ENCODE measurements at regions not wholly inside any gene's neighbourhood (a gene's known extent, or its start where the extent isn't known, plus 50 kb on each side); places are given as distances from the start of the nearest gene placed in this dataset.

- POLR2A ChIA-PET: no interaction called here
- no peak for TF ChIP-seq ZNF384 (IDR thresholded peaks at IDR 0.05)
- TF ChIP-seq FOXK2 (IDR thresholded peaks at IDR 0.05): no peak
- TF ChIP-seq NFRKB (IDR thresholded peaks at IDR 0.05): no peak
- TF ChIP-seq HDGF (IDR thresholded peaks at IDR 0.05; ENCODE audit: borderline replicate concordance): no peak
- no peak for TF ChIP-seq L3MBTL2 (conservative IDR thresholded peaks at IDR 0.05)
- no peak for TF ChIP-seq FOXM1 (IDR thresholded peaks at IDR 0.05; ENCODE audit: borderline replicate concordance)
- TF ChIP-seq SP1 (IDR thresholded peaks at IDR 0.05): no peak
- no peak for TF ChIP-seq ARNT (IDR thresholded peaks at IDR 0.05)
- no peak for TF ChIP-seq PKNOX1 (IDR thresholded peaks at IDR 0.05)
- no peak for TF ChIP-seq ELF4 (IDR thresholded peaks at IDR 0.05)
- TF ChIP-seq SUZ12 (IDR thresholded peaks at IDR 0.05): no peak
- TF ChIP-seq LEF1 (IDR thresholded peaks at IDR 0.05; ENCODE audit: borderline replicate concordance): no peak
- TF ChIP-seq CTBP1 (IDR thresholded peaks at IDR 0.05; ENCODE audit: borderline replicate concordance): no peak
- CTCF ChIA-PET: no interaction called here
- DNase-seq (ENCODE audit: extremely low spot score): no peak
Measured at GRCh38 chr5:105794578-105794977, 1876.2 kb downstream of the EFNA5 start.

GRCh38 chr5:105789246-105789645, 1881.5 kb downstream of the EFNA5 start:
- TF ChIP-seq FOXA1 (IDR thresholded peaks at IDR 0.05): no peak
- no peak for TF ChIP-seq ELF4 (IDR thresholded peaks at IDR 0.05)
- no peak for TF ChIP-seq SUZ12 (IDR thresholded peaks at IDR 0.05)
- no peak for TF ChIP-seq NFRKB (IDR thresholded peaks at IDR 0.05)
- no peak for TF ChIP-seq FOXM1 (IDR thresholded peaks at IDR 0.05; ENCODE audit: borderline replicate concordance)
- no peak for TF ChIP-seq L3MBTL2 (conservative IDR thresholded peaks at IDR 0.05)
- no peak for TF ChIP-seq FOXK2 (IDR thresholded peaks at IDR 0.05)
- TF ChIP-seq BHLHE40 (IDR thresholded peaks at IDR 0.05; ENCODE audit: borderline replicate concordance): no peak
- no peak for TF ChIP-seq LEF1 (IDR thresholded peaks at IDR 0.05; ENCODE audit: borderline replicate concordance)
- no peak for TF ChIP-seq ZNF384 (IDR thresholded peaks at IDR 0.05)
- no peak for TF ChIP-seq PKNOX1 (IDR thresholded peaks at IDR 0.05)
- TF ChIP-seq HDGF (IDR thresholded peaks at IDR 0.05; ENCODE audit: borderline replicate concordance): no peak
- TF ChIP-seq TARDBP (IDR thresholded peaks at IDR 0.05): no peak
- no peak for TF ChIP-seq SP1 (IDR thresholded peaks at IDR 0.05)
- no peak for TF ChIP-seq CTBP1 (IDR thresholded peaks at IDR 0.05; ENCODE audit: borderline replicate concordance)
- TF ChIP-seq ARNT (IDR thresholded peaks at IDR 0.05): no peak
- CTCF ChIA-PET: interaction anchor here (0.6 kb wide), 1 partner anchor 50 kb away, joined by 3 read pairs; no protein-coding TSS in a partner anchor
- no peak for DNase-seq (ENCODE audit: extremely low spot score)
- POLR2A ChIA-PET: no interaction called here

GRCh38 chr5:105783811-105784210, 1886.9 kb downstream of the EFNA5 start:
- POLR2A ChIA-PET: no interaction called here
- TF ChIP-seq CTBP1 (IDR thresholded peaks at IDR 0.05; ENCODE audit: borderline replicate concordance) (no peak), SP1 (IDR thresholded peaks at IDR 0.05) (no peak), ARNT (IDR thresholded peaks at IDR 0.05) (no peak), SUZ12 (IDR thresholded peaks at IDR 0.05) (no peak), BHLHE40 (IDR thresholded peaks at IDR 0.05; ENCODE audit: borderline replicate concordance) (no peak), FOXK2 (IDR thresholded peaks at IDR 0.05) (no peak), LEF1 (IDR thresholded peaks at IDR 0.05; ENCODE audit: borderline replicate concordance) (no peak), ELF4 (IDR thresholded peaks at IDR 0.05) (no peak), L3MBTL2 (conservative IDR thresholded peaks at IDR 0.05) (no peak), FOXM1 (IDR thresholded peaks at IDR 0.05; ENCODE audit: borderline replicate concordance) (no peak), FOXA1 (IDR thresholded peaks at IDR 0.05) (no peak), TARDBP (IDR thresholded peaks at IDR 0.05) (no peak)
- DNase-seq (ENCODE audit: extremely low spot score): no peak
- CTCF ChIA-PET: no interaction called here

GRCh38 chr5:105782501-105782900, 1888.2 kb downstream of the EFNA5 start:
- no peak for TF ChIP-seq ARNT (IDR thresholded peaks at IDR 0.05)
- TF ChIP-seq ELF4 (IDR thresholded peaks at IDR 0.05): no peak
- TF ChIP-seq NFRKB (IDR thresholded peaks at IDR 0.05): no peak
- no peak for TF ChIP-seq LEF1 (IDR thresholded peaks at IDR 0.05; ENCODE audit: borderline replicate concordance)
- no peak for TF ChIP-seq L3MBTL2 (conservative IDR thresholded peaks at IDR 0.05)
- ChIA-PET POLR2A (no interaction called here), CTCF (no interaction called here)

GRCh38 chr5:105773241-105773640, 1897.5 kb downstream of the EFNA5 start:
- DNase-seq (ENCODE audit: extremely low spot score): no peak
- no peak for TF ChIP-seq ELF4 (IDR thresholded peaks at IDR 0.05)
- TF ChIP-seq SUZ12 (IDR thresholded peaks at IDR 0.05): no peak
- TF ChIP-seq HDGF (IDR thresholded peaks at IDR 0.05; ENCODE audit: borderline replicate concordance): no peak
- no peak for TF ChIP-seq L3MBTL2 (conservative IDR thresholded peaks at IDR 0.05)
- no peak for TF ChIP-seq ZNF384 (IDR thresholded peaks at IDR 0.05)
- TF ChIP-seq SP1 (IDR thresholded peaks at IDR 0.05): no peak
- no peak for TF ChIP-seq LEF1 (IDR thresholded peaks at IDR 0.05; ENCODE audit: borderline replicate concordance)
- no peak for TF ChIP-seq BHLHE40 (IDR thresholded peaks at IDR 0.05; ENCODE audit: borderline replicate concordance)
- no peak for TF ChIP-seq TARDBP (IDR thresholded peaks at IDR 0.05)
- no peak for TF ChIP-seq NFRKB (IDR thresholded peaks at IDR 0.05)
- TF ChIP-seq FOXM1 (IDR thresholded peaks at IDR 0.05; ENCODE audit: borderline replicate concordance): no peak
- ChIA-PET CTCF (no interaction called here), POLR2A (no interaction called here)

More at GRCh38 chr5:105782501-105782900, 1888.2 kb downstream of the EFNA5 start:
- DNase-seq (ENCODE audit: extremely low spot score): no peak

GRCh38 chr5:105767267-105767666, 1903.5 kb downstream of the EFNA5 start:
- no peak for TF ChIP-seq LEF1 (IDR thresholded peaks at IDR 0.05; ENCODE audit: borderline replicate concordance)
- no peak for TF ChIP-seq BHLHE40 (IDR thresholded peaks at IDR 0.05; ENCODE audit: borderline replicate concordance)
- TF ChIP-seq TARDBP (IDR thresholded peaks at IDR 0.05): no peak
- TF ChIP-seq NFRKB (IDR thresholded peaks at IDR 0.05): no peak
- no peak for TF ChIP-seq L3MBTL2 (conservative IDR thresholded peaks at IDR 0.05)
- TF ChIP-seq PKNOX1 (IDR thresholded peaks at IDR 0.05): no peak
- TF ChIP-seq SUZ12 (IDR thresholded peaks at IDR 0.05): no peak
- no peak for TF ChIP-seq CTBP1 (IDR thresholded peaks at IDR 0.05; ENCODE audit: borderline replicate concordance)
- TF ChIP-seq ELF4 (IDR thresholded peaks at IDR 0.05): no peak
- TF ChIP-seq HDGF (IDR thresholded peaks at IDR 0.05; ENCODE audit: borderline replicate concordance): no peak
- no peak for TF ChIP-seq SP1 (IDR thresholded peaks at IDR 0.05)
- CTCF ChIA-PET: no interaction called here
- no peak for DNase-seq (ENCODE audit: extremely low spot score)

More at GRCh38 chr5:105767267-105767666, 1903.5 kb downstream of the EFNA5 start:
- POLR2A ChIA-PET: no interaction called here

All from HEK293T (cell line).